ENCODE measurements at regions not wholly inside any gene's neighbourhood (a gene's known extent, or its start where the extent isn't known, plus 50 kb on each side); places are given as distances from the start of the nearest gene placed in this dataset.

DNA sequence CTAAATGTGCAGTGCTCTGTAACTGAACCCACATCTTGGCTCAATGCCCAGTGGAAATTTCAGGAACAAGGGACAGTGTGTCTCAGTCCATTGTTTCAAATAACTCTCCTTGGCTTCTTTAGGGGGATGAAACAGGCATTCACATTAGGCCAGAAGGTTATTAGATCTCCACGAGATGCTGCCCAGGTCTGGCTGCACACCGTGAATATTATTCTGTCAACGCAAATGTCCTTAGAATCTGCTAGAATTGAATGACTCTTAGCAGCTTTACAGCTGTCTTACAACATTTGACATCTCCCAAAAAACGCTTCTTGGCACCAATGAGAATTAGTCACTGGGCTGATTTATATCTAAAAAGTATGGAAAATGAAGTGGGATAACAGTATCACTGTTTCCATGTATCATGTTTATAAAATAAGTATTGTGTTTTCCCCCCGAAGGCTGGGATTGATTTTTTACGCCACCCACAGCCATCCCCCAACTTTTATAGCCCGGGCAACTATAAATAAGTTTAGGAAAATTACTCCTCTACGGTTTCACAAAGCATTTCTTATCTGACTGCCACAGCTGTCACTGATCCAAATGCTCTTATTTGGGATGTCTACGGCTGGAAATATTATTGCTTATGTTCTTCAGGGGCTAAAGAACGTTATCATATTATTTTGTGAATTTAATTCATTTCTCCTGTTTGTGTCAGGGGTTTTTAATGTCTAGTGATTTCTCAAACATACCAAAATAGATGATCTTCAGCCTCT, 559.7 kb upstream of the FAT1 start:
- TF ChIP-seq, protein P1, sequence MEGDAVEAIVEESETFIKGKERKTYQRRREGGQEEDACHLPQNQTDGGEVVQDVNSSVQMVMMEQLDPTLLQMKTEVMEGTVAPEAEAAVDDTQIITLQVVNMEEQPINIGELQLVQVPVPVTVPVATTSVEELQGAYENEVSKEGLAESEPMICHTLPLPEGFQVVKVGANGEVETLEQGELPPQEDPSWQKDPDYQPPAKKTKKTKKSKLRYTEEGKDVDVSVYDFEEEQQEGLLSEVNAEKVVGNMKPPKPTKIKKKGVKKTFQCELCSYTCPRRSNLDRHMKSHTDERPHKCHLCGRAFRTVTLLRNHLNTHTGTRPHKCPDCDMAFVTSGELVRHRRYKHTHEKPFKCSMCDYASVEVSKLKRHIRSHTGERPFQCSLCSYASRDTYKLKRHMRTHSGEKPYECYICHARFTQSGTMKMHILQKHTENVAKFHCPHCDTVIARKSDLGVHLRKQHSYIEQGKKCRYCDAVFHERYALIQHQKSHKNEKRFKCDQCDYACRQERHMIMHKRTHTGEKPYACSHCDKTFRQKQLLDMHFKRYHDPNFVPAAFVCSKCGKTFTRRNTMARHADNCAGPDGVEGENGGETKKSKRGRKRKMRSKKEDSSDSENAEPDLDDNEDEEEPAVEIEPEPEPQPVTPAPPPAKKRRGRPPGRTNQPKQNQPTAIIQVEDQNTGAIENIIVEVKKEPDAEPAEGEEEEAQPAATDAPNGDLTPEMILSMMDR (conservative IDR thresholded peaks at IDR 0.05 in 1 of 2, IDR thresholded peaks at IDR 0.05 in 1 of 2; ENCODE audit: extremely low read depth in 1 of 2, insufficient read depth in 1 of 2, low read depth in 1 of 2, low read length in 2 of 2), result no peak
- no peak for TF ChIP-seq EZH2 (IDR thresholded peaks at IDR 0.05; ENCODE audit: borderline replicate concordance, low read length)

Data from mammary epithelial cell (primary cell).